GM21360 (cell line): ENCODE measurements at regions not wholly inside any gene's neighbourhood (a gene's known extent, or its start where the extent isn't known, plus 50 kb on each side); places are given as distances from the start of the nearest gene placed in this dataset.

Experiments used
- ATAC-seq: cut with Tn5 transposase; IDR thresholded peaks from one replicate; pipeline ENCODE4 v1.9.1; 2021; ENCODE audit warnings: mild to moderate bottlenecking, moderate library complexity; ENCODE audit not compliant: unreplicated experiment

- no peak for ATAC-seq
Observed at GRCh38 chr1:181863736-181864135, 197.8 kb downstream of the ZNF648 start.

DNA sequence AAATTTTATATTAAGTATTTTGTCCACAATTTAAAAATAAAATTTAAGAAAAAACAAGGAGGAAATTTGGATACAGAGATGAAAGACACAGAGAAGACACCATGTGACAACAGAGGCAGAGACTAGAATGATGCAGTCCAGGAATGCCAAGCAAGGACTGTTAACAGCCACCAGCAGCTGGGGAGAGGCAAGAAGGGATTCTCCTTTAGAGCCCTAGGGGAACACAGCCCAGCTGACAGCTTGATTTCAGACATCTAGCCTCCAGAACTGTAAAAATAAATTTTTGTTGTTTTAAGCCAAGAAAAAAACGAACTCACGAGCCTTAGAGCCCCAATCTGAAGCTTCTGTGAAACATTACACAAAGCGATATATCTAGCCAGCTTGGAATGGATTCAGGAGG, 198.5 kb downstream of the ZNF648 start:
- ATAC-seq: no peak

GRCh38 chr1:181858135-181858534, 203.4 kb downstream of the ZNF648 start:
- ATAC-seq: no peak
